Ascending aorta (tissue), 2 donors: ENCODE measurements at regions not wholly inside any gene's neighbourhood (a gene's known extent, or its start where the extent isn't known, plus 50 kb on each side); places are given as distances from the start of the nearest gene placed in this dataset.

Experiments
- DNase-seq, 2 donors: peaks; one replicate each; pipeline ENCODE4 v3.0.0-alpha.2; 2019; ENCODE audit warnings: low spot score in 2 of 2
- H3K27ac ChIP-seq, 2 donors: fragments of 200-600 bp; sonication (generic); one replicate each; pipeline ENCODE4 v1.5.1; 2016 to 2017; ENCODE audit warnings: mild to moderate bottlenecking in 1 of 2
- H3K27me3 ChIP-seq: fragments of 200-600 bp; sonication (generic); one replicate; pipeline ENCODE4 v1.5.1; 2017
- H3K36me3 ChIP-seq, 2 donors: fragments of 200-600 bp; sonication (generic); one replicate each; pipeline ENCODE4 v1.5.1; 2016
- H3K4me1 ChIP-seq, 2 donors: fragments of 200-600 bp; sonication (generic); one replicate each; pipeline ENCODE4 v1.5.1; 2016 to 2017; ENCODE audit warnings: mild to moderate bottlenecking in 1 of 2
- H3K4me3 ChIP-seq, 2 donors: fragments of 200-600 bp; sonication (generic); one replicate each; pipeline ENCODE4 v1.5.1; 2016 to 2017; ENCODE audit warnings: mild to moderate bottlenecking in 1 of 2
- H3K9me3 ChIP-seq, 2 donors: fragments of 200-600 bp; sonication (generic); one replicate each; pipeline ENCODE4 v1.5.1; 2016
- CTCF ChIP-seq, 3 experiments: fragments of 200-600 bp in 2 of 3; fragments of 450-650 bp in 1 of 3; sonication (generic) in 2 of 3; IDR thresholded peaks; one replicate each; pipeline ENCODE4 v1.5.1; 2016 to 2019; ENCODE audit warnings: antibody characterized with exemption in 3 of 3, mild to moderate bottlenecking in 1 of 3, moderate library complexity in 1 of 3
- intact Hi-C: fragments of 100-400 bp; cut with DNase I; formaldehyde crosslinking; loops from one replicate; pipeline ENCODE4 v1.15.1; 2023

GRCh38 chr6:885051-885590, 192.2 kb upstream of the EXOC2 start:
- H3K27me3 ChIP-seq: no peaks in the 10 kb centered on the region
- H3K4me1 ChIP-seq: no peaks in the 10 kb centered on the region
- no peak for TF ChIP-seq CTCF (IDR thresholded peaks at IDR 0.05)
- no peak overlapping the region for H3K27ac ChIP-seq
- H3K9me3 ChIP-seq: no peaks in the 10 kb centered on the region
- H3K4me3 ChIP-seq: no peak overlapping the region
- H3K36me3 ChIP-seq: no peaks in the 10 kb centered on the region
- intact Hi-C loops: no loop called here
- no peak for DNase-seq

GRCh38 chr6:884570-884969, 191.6 kb upstream of the EXOC2 start:
- no peak overlapping the region for H3K4me3 ChIP-seq
- no peaks in the 10 kb centered on the region for H3K27me3 ChIP-seq
- intact Hi-C loops: no loop called here
- no peak for DNase-seq
- no peaks in the 10 kb centered on the region for H3K9me3 ChIP-seq
- H3K4me1 ChIP-seq: no peaks in the 10 kb centered on the region
- H3K36me3 ChIP-seq: no peaks in the 10 kb centered on the region
- no peak overlapping the region for H3K27ac ChIP-seq
- TF ChIP-seq CTCF (IDR thresholded peaks at IDR 0.05): no peak

DNA sequence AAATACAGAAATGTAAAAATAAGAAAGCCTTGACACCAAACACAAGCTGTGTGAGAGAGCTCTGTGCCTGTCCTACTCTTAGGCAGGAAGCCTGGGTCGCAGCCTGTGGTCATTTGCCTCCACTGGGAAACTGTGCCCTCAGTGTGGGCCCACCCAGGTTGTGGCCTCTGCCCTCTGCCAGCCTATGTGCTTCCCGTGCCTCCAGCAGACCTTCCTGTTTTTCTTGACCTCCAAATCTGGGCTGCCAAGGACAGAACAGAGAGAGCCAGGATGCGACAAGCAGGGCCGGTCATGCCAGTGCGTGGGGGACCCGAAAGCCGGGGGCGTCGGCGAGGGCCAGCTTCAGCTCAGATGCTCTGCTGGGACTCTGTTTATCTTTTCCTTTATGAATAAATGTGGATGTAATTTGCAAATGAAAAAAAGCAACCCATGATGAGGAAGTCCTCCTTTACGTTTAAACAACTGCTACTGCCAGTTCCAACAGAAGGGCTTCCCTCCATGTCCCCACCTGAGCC, 189.2 kb upstream of the EXOC2 start:
- no peaks in the 10 kb centered on the region for H3K27me3 ChIP-seq
- no peak overlapping the region for H3K4me3 ChIP-seq
- H3K4me1 ChIP-seq: no peaks in the 10 kb centered on the region
- intact Hi-C loops: no loop called here
- H3K36me3 ChIP-seq: no peaks in the 10 kb centered on the region
- no peak for DNase-seq
- H3K9me3 ChIP-seq: no peaks in the 10 kb centered on the region
- no peak for TF ChIP-seq CTCF (IDR thresholded peaks at IDR 0.05)
- no peak overlapping the region for H3K27ac ChIP-seq

- Histone ChIP-seq H3K27me3 (no peaks in the 10 kb centered on the region), H3K36me3 (no peaks in the 10 kb centered on the region)
These were observed 185.2 kb upstream of the EXOC2 start for GRCh38 chr6:878179-878578.

DNA sequence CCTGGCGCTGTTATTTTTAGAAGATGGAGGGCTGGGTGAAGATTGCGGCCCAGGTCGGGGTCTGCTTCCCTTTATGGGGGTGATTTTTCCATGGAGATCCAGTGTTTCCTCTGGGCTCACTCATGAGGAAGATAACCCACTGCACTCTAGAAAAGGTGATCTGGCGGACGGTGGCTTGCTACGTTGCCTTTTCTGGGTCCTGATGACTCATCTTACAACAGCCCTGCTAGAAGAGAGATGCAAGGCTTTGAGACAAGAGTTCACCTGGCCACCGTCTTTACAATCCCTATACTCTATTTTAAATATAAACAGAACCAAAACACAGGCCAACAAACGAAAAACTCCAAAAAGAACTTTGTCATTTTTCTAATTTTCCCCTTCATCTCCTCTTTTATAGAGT, 182.1 kb upstream of the EXOC2 start:
- DNase-seq: no peak
- TF ChIP-seq CTCF (IDR thresholded peaks at IDR 0.05): no peak
- no peaks in the 10 kb centered on the region for H3K4me1 ChIP-seq
- H3K4me3 ChIP-seq: no peak overlapping the region
- H3K27me3 ChIP-seq: no peaks in the 10 kb centered on the region
- no peak overlapping the region for H3K27ac ChIP-seq
- H3K36me3 ChIP-seq: no peaks in the 10 kb centered on the region
- no peaks in the 10 kb centered on the region for H3K9me3 ChIP-seq
- intact Hi-C loops: no loop called here

More at GRCh38 chr6:878179-878578, 185.2 kb upstream of the EXOC2 start:
- Histone ChIP-seq H3K9me3 (no peaks in the 10 kb centered on the region), H3K4me3 (no peak overlapping the region), H3K27ac (no peak overlapping the region), H3K4me1 (no peaks in the 10 kb centered on the region)
- no peak for TF ChIP-seq CTCF (IDR thresholded peaks at IDR 0.05)
- no peak for DNase-seq
- intact Hi-C loops: no loop called here
